Large intestine (tissue), 3 donors: ENCODE measurements at regions not wholly inside any gene's neighbourhood (a gene's known extent, or its start where the extent isn't known, plus 50 kb on each side); places are given as distances from the start of the nearest gene placed in this dataset.

Source experiments
- DNase-seq, 2 donors: peaks; one replicate each; pipeline versions ENCODE4 v3.0.0 to v3.0.0-alpha.2; 2013
- H3K27ac ChIP-seq: one replicate; pipeline ENCODE4 v1.5.1; 2013; ENCODE audit warnings: low read length
- H3K27me3 ChIP-seq: 2 replicates; pipeline ENCODE4 v1.6.1; 2013; ENCODE audit warnings: low read length; ENCODE audit not compliant: control insufficient read depth, insufficient read depth
- H3K36me3 ChIP-seq: 2 replicates; pipeline ENCODE4 v1.6.1; 2013; ENCODE audit warnings: low read length; ENCODE audit not compliant: control insufficient read depth, insufficient read depth
- H3K4me1 ChIP-seq: one replicate; pipeline ENCODE4 v1.6.1; 2013; ENCODE audit warnings: low read length; ENCODE audit not compliant: control insufficient read depth, insufficient read depth
- H3K4me3 ChIP-seq: one replicate; pipeline ENCODE4 v1.5.1; 2013; ENCODE audit warnings: low read length
- H3K9me3 ChIP-seq: one replicate; pipeline ENCODE4 v1.6.1; 2013; ENCODE audit warnings: mild to moderate bottlenecking, low read depth, low read length, moderate library complexity; ENCODE audit not compliant: control insufficient read depth
- WGBS: methylation state at CpG from one replicate; pipeline ENCODE4 v1.1.5; 2013; ENCODE audit warnings: low lambda C conversion rate; ENCODE audit not compliant: insufficient coverage; 5-methylcytosine and 5-hydroxymethylcytosine counted together

GRCh38 chr14:104471114-104471513 is 108.5 kb upstream of the C14orf180 start:
- WGBS: no CpG with 5 or more reads among the region's 8 CpGs
- Histone ChIP-seq H3K36me3 (no peaks in the 10 kb centered on the region), H3K9me3 (no peaks in the 10 kb centered on the region), H3K27ac (no peak overlapping the region), H3K4me3 (no peak overlapping the region), H3K4me1 (no peaks in the 10 kb centered on the region), H3K27me3 (peaks cover 9% of the 10 kb centered on the region)
- DNase-seq: no peak

GRCh38 chr14:104472073-104472472 is 107.5 kb upstream of the C14orf180 start:
- no peaks in the 10 kb centered on the region for H3K4me1 ChIP-seq
- H3K27me3 ChIP-seq: peaks cover 7% of the 10 kb centered on the region
- H3K9me3 ChIP-seq: no peaks in the 10 kb centered on the region
- no peak overlapping the region for H3K27ac ChIP-seq
- WGBS: no CpG with 5 or more reads among the region's 1 CpG
- no peaks in the 10 kb centered on the region for H3K36me3 ChIP-seq
- DNase-seq: no peak
- no peak overlapping the region for H3K4me3 ChIP-seq

GRCh38 chr14:104472536-104473243 is 106.9 kb upstream of the C14orf180 start:
- H3K4me3 ChIP-seq: no peak overlapping the region
- DNase-seq: no peak
- no peaks in the 10 kb centered on the region for H3K9me3 ChIP-seq
- no CpG with 5 or more reads among the region's 29 CpGs for WGBS
- no peaks in the 10 kb centered on the region for H3K36me3 ChIP-seq
- peaks cover 7% of the 10 kb centered on the region for H3K27me3 ChIP-seq
- no peak overlapping the region for H3K27ac ChIP-seq
- no peaks in the 10 kb centered on the region for H3K4me1 ChIP-seq

- Histone ChIP-seq H3K36me3 (no peaks in the 10 kb centered on the region), H3K27ac (no peak overlapping the region), H3K4me1 (no peaks in the 10 kb centered on the region), H3K27me3 (peaks cover 7% of the 10 kb centered on the region), H3K9me3 (no peaks in the 10 kb centered on the region), H3K4me3 (no peak overlapping the region)
- no CpG with 5 or more reads among the region's 4 CpGs for WGBS
- no peak for DNase-seq
These were observed 106.4 kb upstream of the C14orf180 start for GRCh38 chr14:104473244-104473565.

GRCh38 chr14:104473649-104474494 is 105.7 kb upstream of the C14orf180 start:
- Histone ChIP-seq H3K27ac (no peak overlapping the region), H3K4me3 (no peak overlapping the region), H3K9me3 (no peaks in the 10 kb centered on the region), H3K27me3 (peaks cover 7% of the 10 kb centered on the region), H3K36me3 (no peaks in the 10 kb centered on the region), H3K4me1 (no peaks in the 10 kb centered on the region)
- 100% methylated on average over 2 of the region's 45 CpGs for WGBS
- no peak for DNase-seq

- H3K4me1 ChIP-seq: no peaks in the 10 kb centered on the region
- H3K4me3 ChIP-seq: no peak overlapping the region
- H3K27ac ChIP-seq: no peak overlapping the region
- WGBS: 90% methylated on average over 2 of the region's 18 CpGs
- no peaks in the 10 kb centered on the region for H3K9me3 ChIP-seq
- no peak for DNase-seq
- H3K36me3 ChIP-seq: no peaks in the 10 kb centered on the region
- H3K27me3 ChIP-seq: peaks cover 7% of the 10 kb centered on the region
These were observed 104.9 kb upstream of the C14orf180 start for GRCh38 chr14:104474495-104475213.

GRCh38 chr14:104475256-104475655 is 104.3 kb upstream of the C14orf180 start:
- no CpG with 5 or more reads among the region's 12 CpGs for WGBS
- no peaks in the 10 kb centered on the region for H3K4me1 ChIP-seq

GRCh38 chr14:104475802-104476201 is 103.8 kb upstream of the C14orf180 start:
- WGBS: no CpG with 5 or more reads among the region's 10 CpGs
- no peak overlapping the region for H3K27ac ChIP-seq
- DNase-seq: no peak
- H3K4me1 ChIP-seq: no peaks in the 10 kb centered on the region
- peaks cover 7% of the 10 kb centered on the region for H3K27me3 ChIP-seq
- no peaks in the 10 kb centered on the region for H3K36me3 ChIP-seq
- no peak overlapping the region for H3K4me3 ChIP-seq
- H3K9me3 ChIP-seq: peaks cover under 1% of the 10 kb centered on the region

More at GRCh38 chr14:104475256-104475655, 104.3 kb upstream of the C14orf180 start:
- no peak for DNase-seq
- H3K27ac ChIP-seq: no peak overlapping the region
- no peak overlapping the region for H3K4me3 ChIP-seq
- no peaks in the 10 kb centered on the region for H3K9me3 ChIP-seq
- H3K27me3 ChIP-seq: peaks cover 7% of the 10 kb centered on the region
- no peaks in the 10 kb centered on the region for H3K36me3 ChIP-seq

- H3K4me3 ChIP-seq: no peak overlapping the region
These were observed 103.1 kb upstream of the C14orf180 start for GRCh38 chr14:104476437-104476836.

GRCh38 chr14:104477117-104477623 is 102.4 kb upstream of the C14orf180 start:
- Histone ChIP-seq H3K27me3 (peaks cover 7% of the 10 kb centered on the region), H3K27ac (no peak overlapping the region), H3K9me3 (peaks cover 8% of the 10 kb centered on the region), H3K4me3 (no peak overlapping the region), H3K36me3 (no peaks in the 10 kb centered on the region), H3K4me1 (no peaks in the 10 kb centered on the region)
- DNase-seq: no peak
- WGBS: no CpG with 5 or more reads among the region's 15 CpGs

More at GRCh38 chr14:104476437-104476836, 103.1 kb upstream of the C14orf180 start:
- Histone ChIP-seq H3K27ac (no peak overlapping the region), H3K27me3 (peaks cover 7% of the 10 kb centered on the region), H3K36me3 (no peaks in the 10 kb centered on the region), H3K4me1 (no peaks in the 10 kb centered on the region), H3K9me3 (peaks cover 6% of the 10 kb centered on the region)
- no peak for DNase-seq
- no CpG with 5 or more reads among the region's 10 CpGs for WGBS
